HEK293 (cell line): ENCODE measurements at regions not wholly inside any gene's neighbourhood (a gene's known extent, or its start where the extent isn't known, plus 50 kb on each side); places are given as distances from the start of the nearest gene placed in this dataset.

ENCODE experiments used
- CTCF ChIA-PET: fragments of 350-600 bp; formaldehyde crosslinking; extraction: SDS; loops from one replicate; lab custom pipeline; 2021; ENCODE audit warnings: antibody characterized with exemption; lab: Yijun Ruan, JAX
- POLR2A ChIA-PET: fragments of 300-600 bp; formaldehyde crosslinking; extraction: SDS; loops from one replicate; lab custom pipeline; 2020; ENCODE audit warnings: antibody characterized with exemption, inconsistent platforms; lab: Yijun Ruan, JAX
- H3K27ac ChIP-seq: fragments of 200-500 bp; sonication (Bioruptor generic); 2 replicates; pipeline ENCODE4 v1.5.1; 2014; ENCODE audit warnings: low read depth, low read length, control low read depth, inconsistent platforms; ENCODE audit errors: extremely low read depth
- H3K36me3 ChIP-seq, 2 experiments: fragments of 200-500 bp in 1 of 2; sonication (Bioruptor generic) in 1 of 2; 1 replicate in 1 of 2; 2 replicates in 1 of 2; pipeline ENCODE4 v1.5.1; 2014 to 2017; ENCODE audit warnings: inconsistent platforms in 2 of 2, low read length in 2 of 2; ENCODE audit not compliant: control insufficient read depth in 2 of 2, insufficient read depth in 1 of 2
- H3K4me1 ChIP-seq: fragments of 200-500 bp; sonication (Bioruptor generic); 2 replicates; pipeline ENCODE4 v1.5.1; 2014; ENCODE audit warnings: mild to moderate bottlenecking, low read length, inconsistent platforms; ENCODE audit not compliant: control insufficient read depth, insufficient read depth
- H3K4me3 ChIP-seq: 2 replicates; pipeline ENCODE4 v1.5.1; 2011; ENCODE audit warnings: low read depth, mild to moderate bottlenecking, control low read depth, low read length, moderate library complexity
- H3K9me3 ChIP-seq: fragments of 200-500 bp; sonication (Bioruptor generic); 2 replicates; pipeline ENCODE4 v1.5.1; 2014; ENCODE audit warnings: low read depth, low read length, inconsistent platforms; ENCODE audit not compliant: control insufficient read depth, insufficient read depth
- BCL6B ChIP-seq: fragments of 450-650 bp; formaldehyde crosslinking; IDR thresholded peaks from 2 replicates; pipeline ENCODE4 v1.5.1; 2017; ENCODE audit warnings: missing biosample characterization, missing genetic modification characterization
- GLI4 ChIP-seq: fragments of 450-650 bp; formaldehyde crosslinking; IDR thresholded peaks from 2 replicates; pipeline ENCODE4 v1.5.1; 2016; ENCODE audit warnings: missing biosample characterization, missing genetic modification characterization
- IKZF3 ChIP-seq: fragments of 450-650 bp; IDR thresholded peaks from 2 replicates; pipeline ENCODE4 v1.5.0; 2018; ENCODE audit warnings: missing biosample characterization, mild to moderate bottlenecking, missing genetic modification characterization, moderate library complexity
- MEIS1 ChIP-seq: sonication (generic); formaldehyde crosslinking; IDR thresholded peaks from 2 replicates; pipeline ENCODE4 v1.8.1; 2022; ENCODE audit warnings: missing genetic modification reagents, mild to moderate bottlenecking, borderline replicate concordance
- PATZ1 ChIP-seq: fragments of 450-650 bp; formaldehyde crosslinking; IDR thresholded peaks from 2 replicates; pipeline ENCODE4 v1.5.1; 2016; ENCODE audit warnings: missing biosample characterization, missing genetic modification characterization
- ZBTB48 ChIP-seq: fragments of 450-650 bp; formaldehyde crosslinking; IDR thresholded peaks from 2 replicates; pipeline ENCODE4 v1.5.1; 2016; ENCODE audit warnings: missing biosample characterization, missing genetic modification characterization
- ZBTB8A ChIP-seq: fragments of 450-650 bp; formaldehyde crosslinking; IDR thresholded peaks from 2 replicates; pipeline ENCODE4 v1.5.1; 2016; ENCODE audit warnings: missing biosample characterization, missing genetic modification characterization
- ZNF146 ChIP-seq: fragments of 450-650 bp; formaldehyde crosslinking; IDR thresholded peaks from 2 replicates; pipeline ENCODE4 v1.5.1; 2016; ENCODE audit warnings: missing biosample characterization, missing genetic modification characterization
- ZNF175 ChIP-seq: fragments of 450-650 bp; formaldehyde crosslinking; IDR thresholded peaks from 2 replicates; pipeline ENCODE4 v1.5.1; 2016; ENCODE audit warnings: missing biosample characterization, missing genetic modification characterization
- ZNF239 ChIP-seq: fragments of 450-650 bp; formaldehyde crosslinking; IDR thresholded peaks from 2 replicates; pipeline ENCODE4 v1.5.1; 2016; ENCODE audit warnings: missing biosample characterization, missing genetic modification characterization
- ZNF311 ChIP-seq: fragments of 450-650 bp; formaldehyde crosslinking; IDR thresholded peaks from 2 replicates; pipeline ENCODE4 v1.5.1; 2017; ENCODE audit warnings: missing biosample characterization, missing genetic modification characterization, borderline replicate concordance
- ZNF449 ChIP-seq: fragments of 450-650 bp; formaldehyde crosslinking; IDR thresholded peaks from 2 replicates; pipeline ENCODE4 v1.5.1; 2017; ENCODE audit warnings: missing biosample characterization, mild to moderate bottlenecking, missing genetic modification characterization, moderate library complexity
- ZNF521 ChIP-seq: fragments of 450-650 bp; formaldehyde crosslinking; IDR thresholded peaks from 2 replicates; pipeline ENCODE4 v1.5.1; 2017; ENCODE audit warnings: missing biosample characterization, mild to moderate bottlenecking, missing genetic modification characterization
- ZNF561 ChIP-seq: fragments of 450-650 bp; IDR thresholded peaks from 2 replicates; pipeline ENCODE4 v1.5.1; 2018; ENCODE audit warnings: missing biosample characterization, missing genetic modification characterization, borderline replicate concordance
- ZNF658 ChIP-seq: fragments of 450-650 bp; formaldehyde crosslinking; IDR thresholded peaks from 2 replicates; pipeline ENCODE4; 2016; ENCODE audit warnings: missing biosample characterization, missing genetic modification characterization
- ZNF768 ChIP-seq: fragments of 450-650 bp; formaldehyde crosslinking; IDR thresholded peaks from 2 replicates; pipeline ENCODE4 v1.5.1; 2018; ENCODE audit warnings: missing biosample characterization, mild to moderate bottlenecking, missing genetic modification characterization
- ZNF785 ChIP-seq: fragments of 450-650 bp; formaldehyde crosslinking; IDR thresholded peaks from 2 replicates; pipeline ENCODE4 v1.5.1; 2016; ENCODE audit warnings: missing biosample characterization, missing genetic modification characterization
- TF ChIP-seq, protein P1 (sequence below): IDR thresholded peaks from 2 replicates; pipeline ENCODE4 v1.6.1; 2011; ENCODE audit warnings: mild to moderate bottlenecking, low read depth, low read length, borderline replicate concordance
- TF ChIP-seq, protein P2 (sequence below): fragments of 450-650 bp; formaldehyde crosslinking; IDR thresholded peaks from 2 replicates; pipeline ENCODE4 v1.5.1; 2016; ENCODE audit warnings: missing biosample characterization, missing genetic modification characterization
- TF ChIP-seq, protein P3 (sequence below): fragments of 450-650 bp; formaldehyde crosslinking; IDR thresholded peaks from 2 replicates; pipeline ENCODE4 v1.5.1; 2016; ENCODE audit warnings: missing biosample characterization, missing genetic modification characterization, borderline replicate concordance

DNA sequence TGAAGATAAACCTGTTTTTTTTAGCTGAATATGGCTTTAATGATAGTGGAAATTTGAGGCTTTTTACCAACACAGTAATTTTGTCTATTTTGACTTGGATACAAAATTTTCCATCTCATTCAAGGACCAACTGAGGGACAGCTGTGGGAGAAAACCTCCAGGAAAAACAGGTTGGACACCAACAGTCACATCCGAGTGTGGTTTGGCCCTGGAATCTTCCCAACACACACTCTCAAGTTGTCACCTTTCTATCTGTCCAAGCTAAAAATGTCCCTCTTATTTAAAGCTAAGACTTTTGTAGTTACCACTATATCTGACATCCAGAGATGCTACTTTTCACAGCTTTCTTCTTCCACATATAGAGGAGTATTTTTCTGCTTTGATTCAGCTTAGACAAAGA, 404.9 kb downstream of the PCDH7 start:
- ChIA-PET POLR2A (no interaction called here), CTCF (no interaction called here)
- Histone ChIP-seq H3K9me3 (no peaks in the 10 kb centered on the region), H3K4me3 (no peak overlapping the region), H3K36me3 (no peaks in the 10 kb centered on the region), H3K27ac (no peak overlapping the region), H3K4me1 (no peaks in the 10 kb centered on the region)
- TF ChIP-seq, protein P1, sequence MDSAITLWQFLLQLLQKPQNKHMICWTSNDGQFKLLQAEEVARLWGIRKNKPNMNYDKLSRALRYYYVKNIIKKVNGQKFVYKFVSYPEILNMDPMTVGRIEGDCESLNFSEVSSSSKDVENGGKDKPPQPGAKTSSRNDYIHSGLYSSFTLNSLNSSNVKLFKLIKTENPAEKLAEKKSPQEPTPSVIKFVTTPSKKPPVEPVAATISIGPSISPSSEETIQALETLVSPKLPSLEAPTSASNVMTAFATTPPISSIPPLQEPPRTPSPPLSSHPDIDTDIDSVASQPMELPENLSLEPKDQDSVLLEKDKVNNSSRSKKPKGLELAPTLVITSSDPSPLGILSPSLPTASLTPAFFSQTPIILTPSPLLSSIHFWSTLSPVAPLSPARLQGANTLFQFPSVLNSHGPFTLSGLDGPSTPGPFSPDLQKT = no peak
- no peak for TF ChIP-seq BCL6B (tag by site-specific recombination)
- no peak for TF ChIP-seq MEIS1 (CRISPR knock-in tag)
- no peak for TF ChIP-seq ZNF311
- TF ChIP-seq, protein P2, sequence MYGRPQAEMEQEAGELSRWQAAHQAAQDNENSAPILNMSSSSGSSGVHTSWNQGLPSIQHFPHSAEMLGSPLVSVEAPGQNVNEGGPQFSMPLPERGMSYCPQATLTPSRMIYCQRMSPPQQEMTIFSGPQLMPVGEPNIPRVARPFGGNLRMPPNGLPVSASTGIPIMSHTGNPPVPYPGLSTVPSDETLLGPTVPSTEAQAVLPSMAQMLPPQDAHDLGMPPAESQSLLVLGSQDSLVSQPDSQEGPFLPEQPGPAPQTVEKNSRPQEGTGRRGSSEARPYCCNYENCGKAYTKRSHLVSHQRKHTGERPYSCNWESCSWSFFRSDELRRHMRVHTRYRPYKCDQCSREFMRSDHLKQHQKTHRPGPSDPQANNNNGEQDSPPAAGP (tag by site-specific recombination) = no peak
- TF ChIP-seq ZBTB8A = no peak
- TF ChIP-seq ZNF561 (tag by site-specific recombination) = no peak
- no peak for TF ChIP-seq GLI4 (tag by site-specific recombination)
- no peak for TF ChIP-seq ZNF785 (tag by site-specific recombination)
- TF ChIP-seq IKZF3 (tag by site-specific recombination) = no peak
- no peak for TF ChIP-seq PATZ1 (tag by site-specific recombination)
- no peak for TF ChIP-seq ZBTB48 (tag by site-specific recombination)
- TF ChIP-seq ZNF521 = no peak
- TF ChIP-seq ZNF175 (tag by site-specific recombination) = no peak
- no peak for TF ChIP-seq ZNF239
- TF ChIP-seq ZNF449 (tag by site-specific recombination) = no peak
- no peak for TF ChIP-seq ZNF658

GRCh38 chr4:31125496-31125895, 405.3 kb downstream of the PCDH7 start:
- ChIA-PET POLR2A (no interaction called here), CTCF (no interaction called here)
- H3K4me1 ChIP-seq = no peaks in the 10 kb centered on the region
- H3K9me3 ChIP-seq = no peaks in the 10 kb centered on the region
- no peak overlapping the region for H3K27ac ChIP-seq
- TF ChIP-seq, protein P3, sequence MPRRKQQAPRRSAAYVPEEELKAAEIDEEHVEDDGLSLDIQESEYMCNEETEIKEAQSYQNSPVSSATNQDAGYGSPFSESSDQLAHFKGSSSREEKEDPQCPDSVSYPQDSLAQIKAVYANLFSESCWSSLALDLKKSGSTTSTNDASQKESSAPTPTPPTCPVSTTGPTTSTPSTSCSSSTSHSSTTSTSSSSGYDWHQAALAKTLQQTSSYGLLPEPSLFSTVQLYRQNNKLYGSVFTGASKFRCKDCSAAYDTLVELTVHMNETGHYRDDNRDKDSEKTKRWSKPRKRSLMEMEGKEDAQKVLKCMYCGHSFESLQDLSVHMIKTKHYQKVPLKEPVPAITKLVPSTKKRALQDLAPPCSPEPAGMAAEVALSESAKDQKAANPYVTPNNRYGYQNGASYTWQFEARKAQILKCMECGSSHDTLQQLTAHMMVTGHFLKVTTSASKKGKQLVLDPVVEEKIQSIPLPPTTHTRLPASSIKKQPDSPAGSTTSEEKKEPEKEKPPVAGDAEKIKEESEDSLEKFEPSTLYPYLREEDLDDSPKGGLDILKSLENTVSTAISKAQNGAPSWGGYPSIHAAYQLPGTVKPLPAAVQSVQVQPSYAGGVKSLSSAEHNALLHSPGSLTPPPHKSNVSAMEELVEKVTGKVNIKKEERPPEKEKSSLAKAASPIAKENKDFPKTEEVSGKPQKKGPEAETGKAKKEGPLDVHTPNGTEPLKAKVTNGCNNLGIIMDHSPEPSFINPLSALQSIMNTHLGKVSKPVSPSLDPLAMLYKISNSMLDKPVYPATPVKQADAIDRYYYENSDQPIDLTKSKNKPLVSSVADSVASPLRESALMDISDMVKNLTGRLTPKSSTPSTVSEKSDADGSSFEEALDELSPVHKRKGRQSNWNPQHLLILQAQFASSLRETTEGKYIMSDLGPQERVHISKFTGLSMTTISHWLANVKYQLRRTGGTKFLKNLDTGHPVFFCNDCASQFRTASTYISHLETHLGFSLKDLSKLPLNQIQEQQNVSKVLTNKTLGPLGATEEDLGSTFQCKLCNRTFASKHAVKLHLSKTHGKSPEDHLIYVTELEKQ (tag by site-specific recombination) = no peak
- no peak for TF ChIP-seq ZNF146 (tag by site-specific recombination)
- TF ChIP-seq ZNF768 (tag by site-specific recombination) = no peak
- H3K36me3 ChIP-seq = no peaks in the 10 kb centered on the region
- no peak overlapping the region for H3K4me3 ChIP-seq
